Chondrocyte (in vitro differentiated cells): ENCODE measurements at regions not wholly inside any gene's neighbourhood (a gene's known extent, or its start where the extent isn't known, plus 50 kb on each side); places are given as distances from the start of the nearest gene placed in this dataset.

Experiments used
- DNase-seq: peaks from one replicate; pipeline ENCODE4 v3.0.0; 2021; ENCODE audit warnings: mixed read lengths, low spot score
- H3K27ac Mint-ChIP-seq: one replicate; pipeline ENCODE4 v1.8.0; 2021; ENCODE audit warnings: mild to moderate bottlenecking, moderate library complexity, mixed read lengths; ENCODE audit not compliant: unreplicated experiment
- H3K27me3 Mint-ChIP-seq: 2 replicates; pipeline ENCODE4 v1.8.0; 2021; ENCODE audit warnings: low read depth, mixed read lengths
- H3K36me3 Mint-ChIP-seq: 2 replicates; pipeline ENCODE4 v1.8.0; 2021; ENCODE audit warnings: low read depth, mixed read lengths
- H3K4me1 Mint-ChIP-seq: 2 replicates; pipeline ENCODE4 v1.8.0; 2021; ENCODE audit warnings: low read depth, mild to moderate bottlenecking, mixed read lengths
- H3K4me3 Mint-ChIP-seq: one replicate; pipeline ENCODE4 v1.8.0; 2021; ENCODE audit warnings: mild to moderate bottlenecking, moderate library complexity, mixed read lengths; ENCODE audit not compliant: unreplicated experiment
- H3K9me3 Mint-ChIP-seq: 2 replicates; pipeline ENCODE4 v1.8.0; 2021; ENCODE audit warnings: low read depth, mixed read lengths
- TF ChIP-seq, protein P1 (sequence below): fragments of 200-600 bp; sonication (generic); IDR thresholded peaks from 2 replicates; pipeline ENCODE4 v1.5.0; 2021; ENCODE audit warnings: antibody characterized with exemption, mild to moderate bottlenecking, moderate library complexity

DNA sequence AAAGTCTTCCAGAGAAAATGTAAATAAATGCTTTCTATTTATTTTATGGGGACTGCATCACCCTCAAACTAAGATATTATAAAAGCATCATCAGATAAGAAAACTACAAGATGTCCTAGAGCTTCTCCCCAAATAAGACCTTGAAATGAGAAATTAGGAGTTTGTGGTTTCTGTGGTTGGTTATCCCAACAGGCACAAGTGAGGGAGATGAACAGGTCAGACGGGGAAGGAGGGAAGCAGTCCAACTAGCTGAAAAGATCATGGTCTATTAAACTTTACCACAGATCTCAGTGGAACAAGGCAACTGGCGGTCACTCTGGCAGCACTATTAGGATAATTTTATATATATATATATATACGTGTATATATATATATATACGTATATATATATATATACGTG lies 319.3 kb upstream of the GRID2 start:
- H3K4me1 Mint-ChIP-seq: no peaks in the 10 kb centered on the region
- TF ChIP-seq, protein P1, sequence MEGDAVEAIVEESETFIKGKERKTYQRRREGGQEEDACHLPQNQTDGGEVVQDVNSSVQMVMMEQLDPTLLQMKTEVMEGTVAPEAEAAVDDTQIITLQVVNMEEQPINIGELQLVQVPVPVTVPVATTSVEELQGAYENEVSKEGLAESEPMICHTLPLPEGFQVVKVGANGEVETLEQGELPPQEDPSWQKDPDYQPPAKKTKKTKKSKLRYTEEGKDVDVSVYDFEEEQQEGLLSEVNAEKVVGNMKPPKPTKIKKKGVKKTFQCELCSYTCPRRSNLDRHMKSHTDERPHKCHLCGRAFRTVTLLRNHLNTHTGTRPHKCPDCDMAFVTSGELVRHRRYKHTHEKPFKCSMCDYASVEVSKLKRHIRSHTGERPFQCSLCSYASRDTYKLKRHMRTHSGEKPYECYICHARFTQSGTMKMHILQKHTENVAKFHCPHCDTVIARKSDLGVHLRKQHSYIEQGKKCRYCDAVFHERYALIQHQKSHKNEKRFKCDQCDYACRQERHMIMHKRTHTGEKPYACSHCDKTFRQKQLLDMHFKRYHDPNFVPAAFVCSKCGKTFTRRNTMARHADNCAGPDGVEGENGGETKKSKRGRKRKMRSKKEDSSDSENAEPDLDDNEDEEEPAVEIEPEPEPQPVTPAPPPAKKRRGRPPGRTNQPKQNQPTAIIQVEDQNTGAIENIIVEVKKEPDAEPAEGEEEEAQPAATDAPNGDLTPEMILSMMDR: no peak
- H3K36me3 Mint-ChIP-seq: no peaks in the 10 kb centered on the region
- peaks cover 4% of the 10 kb centered on the region for H3K27me3 Mint-ChIP-seq
- no peak overlapping the region for H3K4me3 Mint-ChIP-seq
- DNase-seq: no peak
- H3K27ac Mint-ChIP-seq: no peak overlapping the region
- H3K9me3 Mint-ChIP-seq: no peaks in the 10 kb centered on the region

DNA sequence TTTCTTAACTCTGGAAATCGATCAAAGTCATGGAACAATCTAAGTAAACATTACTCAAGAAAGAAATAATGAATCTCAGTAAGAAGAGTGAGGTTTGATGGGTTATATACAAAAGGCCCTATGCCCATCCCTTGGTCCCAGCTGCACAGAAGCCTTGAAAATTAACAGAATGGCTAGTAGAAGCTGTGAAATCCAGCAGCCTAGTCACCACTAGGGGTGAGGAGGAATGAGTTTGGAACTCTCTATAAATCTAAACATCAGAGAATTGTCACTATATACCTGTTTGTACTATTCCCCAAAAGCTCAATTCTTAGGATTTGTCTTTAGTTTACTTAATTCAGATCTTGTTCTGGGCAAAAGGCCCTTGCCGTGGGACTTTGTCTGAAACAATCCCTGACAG lies 313.9 kb upstream of the GRID2 start:
- no peaks in the 10 kb centered on the region for H3K36me3 Mint-ChIP-seq
- H3K27ac Mint-ChIP-seq: no peak overlapping the region
- TF ChIP-seq, protein P1: no peak
- H3K9me3 Mint-ChIP-seq: no peaks in the 10 kb centered on the region
- H3K4me1 Mint-ChIP-seq: no peaks in the 10 kb centered on the region
- no peak overlapping the region for H3K4me3 Mint-ChIP-seq
- no peak for DNase-seq
- H3K27me3 Mint-ChIP-seq: peaks cover 9% of the 10 kb centered on the region

DNA sequence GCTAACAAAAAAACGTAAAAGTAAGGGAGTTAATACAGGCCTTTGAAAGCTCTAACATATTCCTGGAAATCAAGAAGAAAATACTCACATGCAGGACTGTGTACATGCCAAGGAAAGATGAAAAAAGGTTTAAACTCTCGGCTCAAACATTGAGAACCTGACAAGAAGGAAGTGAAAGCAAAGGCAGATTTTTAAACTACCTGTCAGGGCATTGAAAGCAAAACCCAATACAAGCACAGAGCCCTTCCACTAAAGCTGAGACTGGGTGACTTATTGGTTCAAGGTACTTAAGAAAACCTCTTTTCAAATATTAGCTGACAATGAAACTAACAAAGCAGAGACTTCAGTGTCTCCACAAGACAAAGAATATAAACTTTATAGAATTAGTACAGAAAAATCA lies 313.0 kb upstream of the GRID2 start:
- Mint-ChIP-seq H3K9me3 (no peaks in the 10 kb centered on the region), H3K36me3 (no peaks in the 10 kb centered on the region), H3K27ac (no peak overlapping the region), H3K4me1 (no peaks in the 10 kb centered on the region), H3K4me3 (no peak overlapping the region), H3K27me3 (peaks cover 9% of the 10 kb centered on the region)
- DNase-seq: no peak
- TF ChIP-seq, protein P1: no peak

DNA sequence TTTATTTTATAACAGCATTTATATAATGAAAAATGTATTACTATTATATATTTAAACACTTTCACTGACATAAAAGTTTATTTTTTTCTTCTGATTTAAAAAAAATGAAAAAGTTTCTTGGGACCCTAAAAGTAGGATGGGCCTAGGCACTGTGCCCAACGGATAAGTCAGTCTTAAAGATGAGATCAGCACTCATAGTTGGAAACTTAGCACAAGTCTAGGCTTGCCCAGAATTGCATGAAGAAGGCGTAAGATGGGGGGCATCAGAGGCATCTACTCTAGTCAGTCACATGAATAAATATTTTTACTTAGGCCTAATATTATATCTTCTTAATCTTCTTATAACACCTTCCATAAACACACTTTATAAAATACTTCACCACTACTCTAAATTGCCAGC lies 306.7 kb upstream of the GRID2 start:
- Mint-ChIP-seq H3K27ac (no peak overlapping the region), H3K4me1 (no peaks in the 10 kb centered on the region), H3K36me3 (no peaks in the 10 kb centered on the region), H3K9me3 (no peaks in the 10 kb centered on the region), H3K4me3 (no peak overlapping the region), H3K27me3 (peaks cover 2% of the 10 kb centered on the region)
- no peak for DNase-seq
- TF ChIP-seq, protein P1: no peak

DNA sequence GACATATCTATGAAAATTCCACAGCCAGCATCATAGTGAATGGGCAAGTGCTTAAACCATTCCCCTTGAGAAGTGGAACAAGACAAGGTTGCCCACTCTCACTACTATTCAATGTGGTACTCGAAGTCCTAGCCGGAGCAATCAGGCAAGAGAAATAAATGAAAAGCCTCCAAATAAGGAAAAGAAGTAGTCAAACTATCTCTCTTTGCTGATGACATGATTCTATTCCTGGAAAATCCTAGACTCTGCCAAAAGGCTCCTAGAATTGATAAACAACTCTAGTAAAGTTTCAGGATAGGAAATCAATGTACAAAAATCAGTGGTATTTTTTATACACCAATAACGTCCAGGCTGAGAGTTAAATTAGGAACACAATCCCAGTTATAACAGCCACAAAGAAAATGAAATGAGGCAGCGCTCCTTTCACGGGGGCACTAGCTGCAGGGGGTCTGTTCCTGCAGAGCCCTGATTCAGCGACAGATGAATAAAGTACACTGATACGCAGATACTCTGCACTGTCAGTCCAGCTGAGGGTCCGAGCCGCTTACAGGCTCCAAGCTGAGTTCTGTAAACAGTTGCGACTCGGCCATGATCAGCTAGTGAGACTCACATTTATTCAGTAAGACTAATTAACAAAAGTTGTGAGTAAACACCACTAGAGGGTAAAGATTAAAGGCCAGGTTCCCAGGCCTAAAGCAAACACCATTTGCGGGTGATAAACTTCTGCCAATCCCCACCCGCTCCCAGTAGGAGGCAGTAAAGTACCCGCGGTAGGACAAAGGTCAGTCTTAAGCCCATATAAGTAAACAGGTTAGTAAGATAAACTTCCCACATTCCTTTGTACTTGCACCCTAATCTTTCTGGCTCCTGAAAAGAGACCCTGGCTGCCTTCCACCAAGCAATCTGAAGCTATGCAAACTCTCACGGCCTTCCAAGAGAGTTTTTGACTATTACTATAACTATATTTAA lies 290.6 kb upstream of the GRID2 start:
- Mint-ChIP-seq H3K9me3 (no peaks in the 10 kb centered on the region), H3K4me1 (no peaks in the 10 kb centered on the region), H3K4me3 (no peak overlapping the region), H3K36me3 (no peaks in the 10 kb centered on the region), H3K27me3 (peaks cover 8% of the 10 kb centered on the region), H3K27ac (no peak overlapping the region)
- TF ChIP-seq, protein P1: no peak
- no peak for DNase-seq
